ENCODE measurements at regions not wholly inside any gene's neighbourhood (a gene's known extent, or its start where the extent isn't known, plus 50 kb on each side); places are given as distances from the start of the nearest gene placed in this dataset.

GRCh38 chr12:3975652-3976051, 102.5 kb upstream of the PARP11 start:
- Histone ChIP-seq H3K4me3 (ENCODE audit: low read length) (no peak overlapping the region), H3K4me1 (ENCODE audit: control insufficient read depth, insufficient read depth, low read length) (no peaks in the 10 kb centered on the region), H3K27me3 (ENCODE audit: control insufficient read depth, insufficient read depth, low read length) (no peaks in the 10 kb centered on the region), H3K9me3 (ENCODE audit: control insufficient read depth, low read depth, low read length) (no peaks in the 10 kb centered on the region), H3K27ac (ENCODE audit: low read length) (no peak overlapping the region), H3K36me3 (ENCODE audit: control insufficient read depth, insufficient read depth, low read length) (no peaks in the 10 kb centered on the region)
- 40% methylated on average over 1 of the region's 3 CpGs for WGBS (ENCODE audit: insufficient coverage, low lambda C conversion rate)
- DNase-seq: no peak

GRCh38 chr12:3974883-3975282, 101.7 kb upstream of the PARP11 start:
- no peak overlapping the region for H3K27ac ChIP-seq (ENCODE audit: low read length)
- no peaks in the 10 kb centered on the region for H3K4me1 ChIP-seq (ENCODE audit: control insufficient read depth, insufficient read depth, low read length)
- no peaks in the 10 kb centered on the region for H3K36me3 ChIP-seq (ENCODE audit: control insufficient read depth, insufficient read depth, low read length)
- H3K9me3 ChIP-seq (ENCODE audit: control insufficient read depth, low read depth, low read length): no peaks in the 10 kb centered on the region
- no peak overlapping the region for H3K4me3 ChIP-seq (ENCODE audit: low read length)
- DNase-seq: no peak
- no peaks in the 10 kb centered on the region for H3K27me3 ChIP-seq (ENCODE audit: control insufficient read depth, insufficient read depth, low read length)
- no CpG with 5 or more reads among the region's 8 CpGs for WGBS (ENCODE audit: insufficient coverage, low lambda C conversion rate)

GRCh38 chr12:3973973-3974644, 100.9 kb upstream of the PARP11 start:
- H3K27ac ChIP-seq (ENCODE audit: low read length): no peak overlapping the region
- H3K9me3 ChIP-seq (ENCODE audit: control insufficient read depth, low read depth, low read length): no peaks in the 10 kb centered on the region
- DNase-seq: no peak
- H3K4me3 ChIP-seq (ENCODE audit: low read length): no peak overlapping the region
- no peaks in the 10 kb centered on the region for H3K4me1 ChIP-seq (ENCODE audit: control insufficient read depth, insufficient read depth, low read length)
- H3K36me3 ChIP-seq (ENCODE audit: control insufficient read depth, insufficient read depth, low read length): no peaks in the 10 kb centered on the region
- no CpG with 5 or more reads among the region's 4 CpGs for WGBS (ENCODE audit: insufficient coverage, low lambda C conversion rate)
- no peaks in the 10 kb centered on the region for H3K27me3 ChIP-seq (ENCODE audit: control insufficient read depth, insufficient read depth, low read length)

GRCh38 chr12:3973269-3973884, 100.2 kb upstream of the PARP11 start:
- WGBS (ENCODE audit: insufficient coverage, low lambda C conversion rate): 66% methylated on average over 5 of the region's 14 CpGs
- Histone ChIP-seq H3K4me3 (ENCODE audit: low read length) (no peak overlapping the region), H3K27me3 (ENCODE audit: control insufficient read depth, insufficient read depth, low read length) (no peaks in the 10 kb centered on the region)

GRCh38 chr12:3972576-3972975, 99.4 kb upstream of the PARP11 start:
- no peaks in the 10 kb centered on the region for H3K36me3 ChIP-seq (ENCODE audit: control insufficient read depth, insufficient read depth, low read length)
- WGBS (ENCODE audit: insufficient coverage, low lambda C conversion rate): 100% methylated on average over 2 of the region's 4 CpGs
- DNase-seq: no peak
- H3K27ac ChIP-seq (ENCODE audit: low read length): no peak overlapping the region
- no peaks in the 10 kb centered on the region for H3K27me3 ChIP-seq (ENCODE audit: control insufficient read depth, insufficient read depth, low read length)
- H3K4me3 ChIP-seq (ENCODE audit: low read length): no peak overlapping the region
- H3K4me1 ChIP-seq (ENCODE audit: control insufficient read depth, insufficient read depth, low read length): peaks cover 8% of the 10 kb centered on the region
- H3K9me3 ChIP-seq (ENCODE audit: control insufficient read depth, low read depth, low read length): no peaks in the 10 kb centered on the region

More at GRCh38 chr12:3973269-3973884, 100.2 kb upstream of the PARP11 start:
- no peaks in the 10 kb centered on the region for H3K9me3 ChIP-seq (ENCODE audit: control insufficient read depth, low read depth, low read length)
- no peak overlapping the region for H3K27ac ChIP-seq (ENCODE audit: low read length)
- no peak for DNase-seq
- no peaks in the 10 kb centered on the region for H3K36me3 ChIP-seq (ENCODE audit: control insufficient read depth, insufficient read depth, low read length)
- peaks cover 2% of the 10 kb centered on the region for H3K4me1 ChIP-seq (ENCODE audit: control insufficient read depth, insufficient read depth, low read length)

- Histone ChIP-seq H3K4me1 (ENCODE audit: control insufficient read depth, insufficient read depth, low read length) (peaks cover 12% of the 10 kb centered on the region), H3K9me3 (ENCODE audit: control insufficient read depth, low read depth, low read length) (no peaks in the 10 kb centered on the region), H3K27me3 (ENCODE audit: control insufficient read depth, insufficient read depth, low read length) (no peaks in the 10 kb centered on the region), H3K36me3 (ENCODE audit: control insufficient read depth, insufficient read depth, low read length) (no peaks in the 10 kb centered on the region), H3K4me3 (ENCODE audit: low read length) (no peak overlapping the region), H3K27ac (ENCODE audit: low read length) (no peak overlapping the region)
- no CpG with 5 or more reads among the region's 4 CpGs for WGBS (ENCODE audit: insufficient coverage, low lambda C conversion rate)
- no peak for DNase-seq
These were observed 95.3 kb upstream of the PARP11 start for GRCh38 chr12:3968523-3968922.

- Histone ChIP-seq H3K9me3 (ENCODE audit: control insufficient read depth, low read depth, low read length) (no peaks in the 10 kb centered on the region), H3K4me1 (ENCODE audit: control insufficient read depth, insufficient read depth, low read length) (peaks cover 17% of the 10 kb centered on the region), H3K27ac (ENCODE audit: low read length) (peak overlapping the region; percentile 77), H3K36me3 (ENCODE audit: control insufficient read depth, insufficient read depth, low read length) (no peaks in the 10 kb centered on the region), H3K27me3 (ENCODE audit: control insufficient read depth, insufficient read depth, low read length) (no peaks in the 10 kb centered on the region), H3K4me3 (ENCODE audit: low read length) (no peak overlapping the region)
- DNase-seq: peak; percentile 92 to 96
- no CpG with 5 or more reads among the region's 11 CpGs for WGBS (ENCODE audit: insufficient coverage, low lambda C conversion rate)
These were observed 94.5 kb upstream of the PARP11 start for GRCh38 chr12:3967556-3968160.

GRCh38 chr12:3966376-3966775, 93.2 kb upstream of the PARP11 start:
- Histone ChIP-seq H3K27ac (ENCODE audit: low read length) (no peak overlapping the region), H3K4me3 (ENCODE audit: low read length) (no peak overlapping the region), H3K27me3 (ENCODE audit: control insufficient read depth, insufficient read depth, low read length) (no peaks in the 10 kb centered on the region), H3K36me3 (ENCODE audit: control insufficient read depth, insufficient read depth, low read length) (no peaks in the 10 kb centered on the region), H3K4me1 (ENCODE audit: control insufficient read depth, insufficient read depth, low read length) (peaks cover 22% of the 10 kb centered on the region), H3K9me3 (ENCODE audit: control insufficient read depth, low read depth, low read length) (no peaks in the 10 kb centered on the region)
- 100% methylated on average over 1 of the region's 3 CpGs for WGBS (ENCODE audit: insufficient coverage, low lambda C conversion rate)
- no peak for DNase-seq

GRCh38 chr12:3965046-3965445, 91.8 kb upstream of the PARP11 start:
- H3K4me3 ChIP-seq (ENCODE audit: low read length): no peak overlapping the region
- H3K4me1 ChIP-seq (ENCODE audit: control insufficient read depth, insufficient read depth, low read length): peaks cover 22% of the 10 kb centered on the region
- H3K9me3 ChIP-seq (ENCODE audit: control insufficient read depth, low read depth, low read length): no peaks in the 10 kb centered on the region
- H3K36me3 ChIP-seq (ENCODE audit: control insufficient read depth, insufficient read depth, low read length): no peaks in the 10 kb centered on the region
- no CpG with 5 or more reads among the region's 3 CpGs for WGBS (ENCODE audit: insufficient coverage, low lambda C conversion rate)
- no peak for DNase-seq
- no peaks in the 10 kb centered on the region for H3K27me3 ChIP-seq (ENCODE audit: control insufficient read depth, insufficient read depth, low read length)
- H3K27ac ChIP-seq (ENCODE audit: low read length): no peak overlapping the region

GRCh38 chr12:3964439-3964838, 91.2 kb upstream of the PARP11 start:
- no peak for DNase-seq

More at GRCh38 chr12:3964439-3964838, 91.2 kb upstream of the PARP11 start:
- Histone ChIP-seq H3K4me1 (ENCODE audit: control insufficient read depth, insufficient read depth, low read length) (peaks cover 24% of the 10 kb centered on the region), H3K36me3 (ENCODE audit: control insufficient read depth, insufficient read depth, low read length) (no peaks in the 10 kb centered on the region), H3K4me3 (ENCODE audit: low read length) (no peak overlapping the region), H3K9me3 (ENCODE audit: control insufficient read depth, low read depth, low read length) (no peaks in the 10 kb centered on the region), H3K27ac (ENCODE audit: low read length) (no peak overlapping the region), H3K27me3 (ENCODE audit: control insufficient read depth, insufficient read depth, low read length) (no peaks in the 10 kb centered on the region)
- WGBS (ENCODE audit: insufficient coverage, low lambda C conversion rate): no CpG with 5 or more reads among the region's 9 CpGs
